ENCODE measurements at regions not wholly inside any gene's neighbourhood (a gene's known extent, or its start where the extent isn't known, plus 50 kb on each side); places are given as distances from the start of the nearest gene placed in this dataset.

GRCh38 chr2:58876126-58876525 lies 635.0 kb upstream of the FANCL start:
- H3K9me3 ChIP-seq: no peaks in the 10 kb centered on the region
- no peaks in the 10 kb centered on the region for H3K36me3 ChIP-seq
- no peaks in the 10 kb centered on the region for H3K4me1 ChIP-seq (ENCODE audit: control insufficient read depth in 1 of 2, low read depth in 2 of 2)
- DNase-seq (ENCODE audit: low spot score) (no peak), ATAC-seq (ENCODE audit: insufficient number of reproducible peaks, low FRiP score, low read depth) (no peak)
- H3K27ac ChIP-seq: no peak overlapping the region
- TF ChIP-seq, protein P1, sequence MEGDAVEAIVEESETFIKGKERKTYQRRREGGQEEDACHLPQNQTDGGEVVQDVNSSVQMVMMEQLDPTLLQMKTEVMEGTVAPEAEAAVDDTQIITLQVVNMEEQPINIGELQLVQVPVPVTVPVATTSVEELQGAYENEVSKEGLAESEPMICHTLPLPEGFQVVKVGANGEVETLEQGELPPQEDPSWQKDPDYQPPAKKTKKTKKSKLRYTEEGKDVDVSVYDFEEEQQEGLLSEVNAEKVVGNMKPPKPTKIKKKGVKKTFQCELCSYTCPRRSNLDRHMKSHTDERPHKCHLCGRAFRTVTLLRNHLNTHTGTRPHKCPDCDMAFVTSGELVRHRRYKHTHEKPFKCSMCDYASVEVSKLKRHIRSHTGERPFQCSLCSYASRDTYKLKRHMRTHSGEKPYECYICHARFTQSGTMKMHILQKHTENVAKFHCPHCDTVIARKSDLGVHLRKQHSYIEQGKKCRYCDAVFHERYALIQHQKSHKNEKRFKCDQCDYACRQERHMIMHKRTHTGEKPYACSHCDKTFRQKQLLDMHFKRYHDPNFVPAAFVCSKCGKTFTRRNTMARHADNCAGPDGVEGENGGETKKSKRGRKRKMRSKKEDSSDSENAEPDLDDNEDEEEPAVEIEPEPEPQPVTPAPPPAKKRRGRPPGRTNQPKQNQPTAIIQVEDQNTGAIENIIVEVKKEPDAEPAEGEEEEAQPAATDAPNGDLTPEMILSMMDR (IDR thresholded peaks at IDR 0.05): no peak
- H3K4me3 ChIP-seq: no peak overlapping the region
- H3K27me3 ChIP-seq (replicated peaks; ENCODE audit: insufficient read depth): no peaks in the 10 kb centered on the region

DNA sequence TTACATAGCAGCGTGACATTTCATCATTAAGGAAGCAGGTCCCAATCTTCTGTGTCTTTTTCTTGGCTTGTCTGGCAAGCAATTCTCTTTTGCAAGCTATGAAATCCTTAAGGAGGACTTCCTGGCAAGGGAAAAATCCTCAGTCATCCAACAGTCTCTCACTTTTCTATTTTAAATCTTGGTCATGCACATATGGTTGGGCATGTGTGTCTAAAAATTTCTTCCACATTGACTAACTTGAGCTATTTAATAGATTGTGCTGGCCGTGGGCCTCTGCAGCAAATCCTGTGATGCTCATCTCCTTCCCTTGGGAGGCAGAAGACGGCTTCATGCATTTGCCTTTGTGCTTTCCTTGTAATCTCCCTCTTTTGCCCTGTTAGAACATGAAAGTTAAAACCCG lies 634.3 kb upstream of the FANCL start:
- H3K4me1 ChIP-seq (ENCODE audit: control insufficient read depth in 1 of 2, low read depth in 2 of 2): no peaks in the 10 kb centered on the region
- TF ChIP-seq, protein P1 (IDR thresholded peaks at IDR 0.05): no peak
- no peak overlapping the region for H3K4me3 ChIP-seq
- no peaks in the 10 kb centered on the region for H3K27me3 ChIP-seq (replicated peaks; ENCODE audit: insufficient read depth)
- no peak overlapping the region for H3K27ac ChIP-seq
- H3K36me3 ChIP-seq: no peaks in the 10 kb centered on the region
- no peak for ATAC-seq (ENCODE audit: insufficient number of reproducible peaks, low FRiP score, low read depth)
- H3K9me3 ChIP-seq: no peaks in the 10 kb centered on the region
- no peak for DNase-seq (ENCODE audit: low spot score)

DNA sequence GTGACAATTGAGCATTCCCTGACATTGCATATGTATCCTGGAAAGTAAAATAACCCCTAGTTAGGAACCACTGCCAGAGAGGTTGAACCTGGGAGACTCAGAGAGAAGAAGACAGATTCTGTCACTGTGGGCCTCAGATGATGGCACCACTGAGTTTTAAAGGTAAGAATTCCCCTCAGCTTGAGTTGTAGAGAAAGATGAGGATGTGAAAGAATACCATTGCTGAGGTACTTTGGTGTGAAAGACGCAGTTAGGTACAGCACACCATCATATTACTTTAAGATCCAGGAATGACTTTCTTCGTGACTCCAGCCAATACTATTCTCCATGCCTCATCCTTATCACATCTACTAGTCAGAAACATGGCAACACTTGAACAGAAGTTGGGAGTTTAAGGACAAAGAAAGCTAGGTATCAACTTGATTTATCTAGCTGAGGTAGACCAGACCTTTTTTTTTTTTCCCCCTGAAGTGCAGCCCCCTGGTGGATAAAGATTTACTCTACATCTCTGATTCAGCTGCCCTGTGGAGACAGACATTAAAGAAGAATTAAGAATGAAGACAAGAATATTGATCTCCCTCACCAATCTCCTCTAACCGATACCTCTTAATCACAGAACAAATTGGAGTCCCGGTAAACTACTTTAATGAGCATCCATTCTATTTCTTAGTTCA lies 630.5 kb upstream of the FANCL start:
- Histone ChIP-seq H3K36me3 (no peaks in the 10 kb centered on the region), H3K9me3 (no peaks in the 10 kb centered on the region), H3K4me3 (no peak overlapping the region), H3K27ac (no peak overlapping the region), H3K27me3 (replicated peaks; ENCODE audit: insufficient read depth) (no peaks in the 10 kb centered on the region), H3K4me1 (ENCODE audit: control insufficient read depth in 1 of 2, low read depth in 2 of 2) (no peaks in the 10 kb centered on the region)
- DNase-seq (ENCODE audit: low spot score) (no peak), ATAC-seq (ENCODE audit: insufficient number of reproducible peaks, low FRiP score, low read depth) (no peak)
- TF ChIP-seq, protein P1 (IDR thresholded peaks at IDR 0.05): no peak

GRCh38 chr2:58870704-58871103 lies 629.6 kb upstream of the FANCL start:
- TF ChIP-seq, protein P1 (IDR thresholded peaks at IDR 0.05): no peak
- no peaks in the 10 kb centered on the region for H3K4me1 ChIP-seq (ENCODE audit: control insufficient read depth in 1 of 2, low read depth in 2 of 2)

GRCh38 chr2:58866946-58867345 lies 625.8 kb upstream of the FANCL start:
- TF ChIP-seq, protein P1 (IDR thresholded peaks at IDR 0.05): no peak
- Histone ChIP-seq H3K9me3 (no peaks in the 10 kb centered on the region), H3K4me3 (no peak overlapping the region), H3K27me3 (replicated peaks; ENCODE audit: insufficient read depth) (no peaks in the 10 kb centered on the region), H3K4me1 (ENCODE audit: control insufficient read depth in 1 of 2, low read depth in 2 of 2) (no peaks in the 10 kb centered on the region), H3K27ac (no peak overlapping the region), H3K36me3 (no peaks in the 10 kb centered on the region)
- no peak for DNase-seq (ENCODE audit: low spot score)
- ATAC-seq (ENCODE audit: insufficient number of reproducible peaks, low FRiP score, low read depth): no peak

More at GRCh38 chr2:58870704-58871103, 629.6 kb upstream of the FANCL start:
- no peaks in the 10 kb centered on the region for H3K9me3 ChIP-seq
- H3K27ac ChIP-seq: no peak overlapping the region
- DNase-seq (ENCODE audit: low spot score) (no peak), ATAC-seq (ENCODE audit: insufficient number of reproducible peaks, low FRiP score, low read depth) (no peak)
- H3K27me3 ChIP-seq (replicated peaks; ENCODE audit: insufficient read depth): no peaks in the 10 kb centered on the region
- no peak overlapping the region for H3K4me3 ChIP-seq
- no peaks in the 10 kb centered on the region for H3K36me3 ChIP-seq
